ENCODE measurements at regions not wholly inside any gene's neighbourhood (a gene's known extent, or its start where the extent isn't known, plus 50 kb on each side); places are given as distances from the start of the nearest gene placed in this dataset.
"Not testable (repeated sequence)": the region's sequence is repeated elsewhere in the genome, so short reads cannot be mapped to it uniquely, and the experiment has no call there.

DNA sequence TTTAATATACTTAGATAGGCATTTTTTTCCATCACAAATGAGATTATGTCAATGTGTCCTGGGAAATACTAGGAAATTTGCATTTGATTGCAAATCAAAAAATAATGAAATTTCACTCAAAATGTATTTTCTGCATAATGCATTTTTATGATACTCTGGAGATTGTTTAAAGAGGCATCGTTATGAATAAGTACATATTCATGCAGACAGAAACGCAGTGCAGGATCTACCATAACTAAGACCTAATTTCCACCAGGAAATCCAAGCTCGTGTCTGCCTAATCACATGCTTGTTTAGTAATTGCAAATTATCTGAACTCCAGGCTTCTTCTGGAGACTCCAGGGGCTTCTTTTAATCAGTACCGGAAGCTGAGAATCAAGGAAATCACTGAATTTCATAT is 163.5 kb upstream of the MXRA5 start:
- no peak for DNase-seq

DNA sequence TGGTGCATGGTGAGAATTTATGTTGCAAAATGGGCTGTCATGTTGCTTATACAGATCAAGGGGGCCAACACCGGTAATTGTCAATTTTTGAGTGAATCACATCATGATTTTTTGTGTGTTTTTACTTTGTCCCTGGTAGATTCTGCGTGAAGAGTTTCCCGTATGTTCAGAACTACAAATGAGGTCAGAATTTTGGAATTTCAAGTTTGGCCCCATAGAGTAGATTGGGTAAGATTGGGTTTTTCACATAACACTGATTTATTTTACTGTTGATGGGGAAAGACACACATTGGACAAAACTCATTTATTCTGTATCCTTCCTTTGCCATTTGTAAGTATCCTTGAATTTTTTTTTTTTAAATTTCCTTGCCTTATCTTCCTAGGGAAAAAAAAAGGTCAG is 158.5 kb upstream of the MXRA5 start:
- no peak for DNase-seq

DNA sequence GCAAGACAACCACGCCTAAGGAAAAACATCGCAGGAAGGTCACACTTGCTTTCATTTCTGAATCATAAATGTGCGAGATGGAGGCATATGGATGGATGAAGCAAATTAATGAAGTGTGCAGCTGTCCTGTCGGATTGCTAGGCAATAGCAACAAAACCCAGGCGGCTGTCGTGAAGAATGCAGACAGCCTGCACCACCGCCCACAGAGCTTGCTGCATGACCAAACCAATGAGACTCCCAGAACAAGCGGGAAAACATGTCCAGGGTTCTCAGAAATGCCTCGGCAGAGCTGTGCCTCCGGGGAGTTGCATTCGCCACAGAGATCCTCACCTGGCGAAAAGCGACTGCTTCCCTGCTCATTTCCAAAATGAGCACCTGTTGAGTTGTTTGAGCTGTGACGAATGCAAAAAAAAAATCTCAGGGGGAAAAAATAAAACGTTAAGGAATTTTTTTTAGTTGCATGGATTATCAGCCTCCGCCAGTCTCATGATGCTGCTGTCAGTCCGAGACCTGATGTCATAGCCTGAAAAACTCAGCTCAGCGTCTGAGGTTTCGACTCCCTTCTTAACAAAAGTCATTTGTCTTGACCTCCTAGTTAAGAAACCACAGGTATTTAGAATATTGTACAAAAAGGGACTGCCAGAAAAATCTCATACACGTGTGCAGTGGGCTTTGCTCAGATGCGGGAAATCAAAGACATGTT is 155.5 kb upstream of the MXRA5 start:
- DNase-seq, result peak in 8 of 58 donors; percentile 0 to 25 (median 6)

DNA sequence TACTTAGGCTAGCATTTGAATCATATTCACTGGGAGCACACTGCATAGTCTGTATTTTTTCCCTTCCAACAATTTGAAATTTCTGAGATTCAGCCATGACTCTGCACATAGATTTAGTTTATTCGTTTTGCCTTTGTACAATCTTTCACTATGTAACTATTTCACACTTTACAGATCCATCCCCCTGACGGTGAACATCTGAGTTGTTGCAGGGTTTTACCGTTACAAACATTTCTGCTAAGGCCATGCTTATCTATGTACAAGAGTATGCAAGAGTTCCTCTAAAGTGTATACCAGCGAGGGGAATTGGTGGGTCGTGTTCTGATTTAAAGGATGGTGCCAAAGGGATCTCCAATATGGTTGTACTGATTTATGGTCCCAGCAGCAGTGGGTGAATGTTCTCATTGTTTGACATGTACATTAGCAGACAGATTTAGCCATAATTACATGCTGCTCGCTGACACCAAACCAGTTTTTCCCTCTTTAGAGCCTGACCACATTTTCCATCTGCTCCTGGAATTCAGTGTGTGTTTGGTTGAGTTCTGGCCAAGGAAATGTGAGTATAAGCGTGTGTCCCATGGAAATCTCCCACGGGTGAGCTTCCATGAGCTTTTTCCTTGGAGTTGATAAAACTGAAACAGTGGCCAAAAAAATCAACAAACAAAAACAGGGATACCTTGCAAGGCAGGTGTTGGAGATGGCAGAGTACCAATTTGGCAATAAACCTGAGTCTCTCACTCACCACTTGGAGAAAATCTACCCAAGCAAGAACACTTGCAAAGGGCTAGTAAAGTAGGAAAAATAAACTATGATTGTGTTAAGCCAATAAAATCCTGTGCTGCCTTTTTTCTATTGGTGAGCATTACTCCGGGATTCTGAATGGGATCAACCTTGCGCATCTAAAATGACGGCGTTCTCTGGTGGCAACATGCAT is 149.7 kb upstream of the MXRA5 start:
- peak in 1 of 58 donors; percentile 0 for DNase-seq

DNA sequence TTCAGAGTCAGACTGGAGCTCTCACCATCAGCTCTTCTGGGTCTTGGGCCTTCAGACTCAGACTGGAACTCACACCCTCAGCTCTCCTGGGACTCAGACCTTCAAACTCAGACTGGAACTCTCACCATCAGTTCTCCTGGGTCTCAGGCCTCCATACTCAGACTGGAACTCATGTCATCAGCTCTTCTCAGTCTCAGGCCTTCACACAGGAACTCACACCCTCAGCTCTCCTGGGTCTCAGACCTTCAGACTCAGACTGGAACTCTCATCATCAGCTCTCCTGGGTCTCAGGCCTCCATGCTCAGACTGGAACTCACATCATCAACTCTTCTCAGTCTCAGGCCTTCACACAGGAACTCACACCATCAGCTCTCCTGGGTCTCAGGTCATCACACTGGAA is 147.2 kb upstream of the MXRA5 start:
- no peak for DNase-seq

DNA sequence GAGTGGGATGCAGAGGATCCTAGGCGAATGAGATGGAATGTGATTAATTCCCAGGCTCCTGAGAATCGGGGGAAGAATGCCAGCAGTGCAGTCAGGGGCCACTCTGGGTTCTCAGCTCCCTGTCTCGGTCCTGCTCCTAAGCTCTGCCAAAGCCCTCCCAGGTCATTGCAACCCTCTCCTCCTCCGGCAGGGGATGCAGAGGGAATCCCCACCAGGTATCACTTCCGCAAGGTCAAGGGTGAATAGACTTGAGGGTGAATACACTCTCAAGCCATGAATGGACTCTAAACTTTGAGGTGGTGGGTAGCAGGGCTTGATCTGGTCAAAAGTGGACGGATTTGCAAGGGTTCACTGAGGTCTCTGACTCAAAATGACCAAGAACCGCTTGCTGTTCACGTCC is 139.3 kb upstream of the MXRA5 start:
- no peak for DNase-seq

DNA sequence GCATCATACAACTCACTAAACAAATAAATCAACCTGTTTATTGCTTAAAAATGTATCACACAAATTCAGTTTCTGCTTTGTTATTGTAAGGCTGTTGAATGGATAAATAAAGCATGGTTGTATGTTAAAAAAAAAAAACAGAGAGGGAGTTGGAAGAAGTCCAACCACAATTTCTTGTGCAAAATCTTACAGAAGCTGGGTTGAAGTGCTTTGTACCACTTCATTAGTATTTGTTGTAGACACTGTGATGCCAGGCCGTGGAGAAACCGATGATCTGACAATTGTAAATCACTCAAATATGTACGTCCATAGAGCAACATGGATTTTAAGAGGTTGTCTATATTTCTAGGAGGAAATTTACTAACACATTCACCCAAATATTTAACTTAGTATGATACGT is 132.6 kb upstream of the MXRA5 start:
- DNase-seq, result no peak

DNA sequence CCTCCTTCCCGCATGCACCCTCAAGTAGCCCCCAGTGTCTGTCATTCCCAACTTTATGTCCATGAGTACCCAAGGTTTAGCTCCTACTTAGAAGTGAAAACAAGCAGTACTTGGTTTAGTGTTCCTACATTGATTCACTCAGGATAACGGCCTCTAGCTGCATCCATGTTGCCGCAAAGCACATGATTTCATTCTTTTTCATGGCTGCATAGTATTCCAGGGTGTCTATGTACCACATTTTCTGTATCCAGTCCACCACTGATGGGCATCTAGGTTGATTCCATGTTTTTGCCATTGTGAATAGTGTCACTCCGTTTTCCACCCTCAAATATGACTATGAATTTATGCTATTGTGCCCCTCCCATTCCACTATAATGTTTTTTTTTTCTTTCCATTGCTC is 130.5 kb upstream of the MXRA5 start:
- DNase-seq, result no peak

DNA sequence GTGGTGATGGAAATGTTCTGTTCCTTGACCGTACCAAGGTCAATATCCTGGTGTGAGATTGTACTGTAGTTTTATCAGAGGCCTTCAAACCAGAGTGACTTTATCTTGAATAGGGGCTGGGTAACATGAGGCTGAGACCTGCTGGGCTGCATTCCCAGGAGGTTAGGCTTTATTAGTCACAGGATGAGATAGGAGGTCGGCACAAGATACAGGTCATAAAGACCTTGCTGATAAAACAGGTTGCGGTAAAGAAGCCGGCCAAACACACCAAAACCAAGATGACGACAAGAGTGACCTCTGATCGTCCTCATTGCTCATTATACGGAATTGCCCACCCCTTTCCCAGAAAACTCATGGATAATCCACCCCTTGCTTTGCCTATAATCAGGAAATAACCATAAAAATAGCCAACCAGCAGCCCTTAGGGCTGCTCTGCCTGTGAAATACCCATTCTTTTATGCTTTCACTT is 123.8 kb upstream of the MXRA5 start:
- not testable (repeated sequence) for DNase-seq

DNA sequence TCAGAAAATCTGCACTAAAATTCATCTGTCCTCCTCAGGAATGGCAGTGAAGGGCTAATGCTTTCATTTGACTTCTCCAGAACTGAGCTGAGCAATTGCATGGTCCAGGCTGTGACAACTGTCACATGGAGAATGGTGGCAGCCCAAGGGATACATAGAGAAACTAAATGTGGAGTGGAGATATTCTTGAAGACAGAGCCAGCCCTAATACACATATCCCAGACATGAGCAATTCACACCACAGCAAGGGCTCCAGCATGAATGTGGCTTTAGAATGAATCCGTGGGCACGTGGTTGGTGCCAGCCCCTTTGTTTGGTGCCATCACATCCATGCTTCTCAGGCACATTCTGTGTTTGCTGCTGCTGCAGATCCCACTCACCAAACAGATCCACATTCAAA is 121.6 kb upstream of the MXRA5 start:
- DNase-seq, result no peak

DNA sequence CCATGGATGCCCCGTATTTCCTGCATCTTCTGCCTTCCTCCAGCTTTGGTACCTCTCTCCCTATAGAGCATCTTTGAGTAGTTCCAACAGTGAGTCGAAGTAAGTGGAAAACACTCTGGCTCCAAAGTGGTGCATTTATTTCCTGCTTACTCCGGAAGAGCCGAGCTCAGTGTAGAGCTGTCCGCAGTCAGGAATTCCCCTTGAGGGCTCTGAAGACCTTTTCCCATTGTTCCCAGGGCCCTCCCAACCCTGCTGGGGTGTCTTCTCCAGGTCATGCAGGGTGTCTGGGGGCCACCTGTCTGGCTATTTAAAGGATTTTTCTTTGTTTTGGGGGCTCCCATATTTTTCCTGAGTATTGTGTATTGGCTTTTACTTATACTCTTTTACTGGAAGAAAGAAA is 118.6 kb upstream of the MXRA5 start:
- no peak for DNase-seq

DNA sequence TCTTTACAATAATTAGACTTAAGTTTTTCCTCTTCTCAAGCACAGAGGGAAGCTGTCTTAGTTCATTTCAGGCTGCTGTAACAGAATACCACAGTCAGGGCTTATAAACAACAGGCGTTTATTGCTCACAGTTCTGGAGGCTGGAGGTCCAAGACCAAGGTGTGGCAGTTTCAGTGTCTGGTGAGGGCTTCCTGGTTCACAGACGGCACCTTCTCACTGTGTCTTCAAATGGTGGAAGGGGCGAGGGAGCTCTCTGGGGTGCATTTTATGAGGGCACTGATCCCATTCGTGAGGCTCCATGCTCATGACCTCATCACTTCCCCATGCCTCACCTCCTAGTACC is 115.7 kb upstream of the MXRA5 start:
- no peak for DNase-seq

DNA sequence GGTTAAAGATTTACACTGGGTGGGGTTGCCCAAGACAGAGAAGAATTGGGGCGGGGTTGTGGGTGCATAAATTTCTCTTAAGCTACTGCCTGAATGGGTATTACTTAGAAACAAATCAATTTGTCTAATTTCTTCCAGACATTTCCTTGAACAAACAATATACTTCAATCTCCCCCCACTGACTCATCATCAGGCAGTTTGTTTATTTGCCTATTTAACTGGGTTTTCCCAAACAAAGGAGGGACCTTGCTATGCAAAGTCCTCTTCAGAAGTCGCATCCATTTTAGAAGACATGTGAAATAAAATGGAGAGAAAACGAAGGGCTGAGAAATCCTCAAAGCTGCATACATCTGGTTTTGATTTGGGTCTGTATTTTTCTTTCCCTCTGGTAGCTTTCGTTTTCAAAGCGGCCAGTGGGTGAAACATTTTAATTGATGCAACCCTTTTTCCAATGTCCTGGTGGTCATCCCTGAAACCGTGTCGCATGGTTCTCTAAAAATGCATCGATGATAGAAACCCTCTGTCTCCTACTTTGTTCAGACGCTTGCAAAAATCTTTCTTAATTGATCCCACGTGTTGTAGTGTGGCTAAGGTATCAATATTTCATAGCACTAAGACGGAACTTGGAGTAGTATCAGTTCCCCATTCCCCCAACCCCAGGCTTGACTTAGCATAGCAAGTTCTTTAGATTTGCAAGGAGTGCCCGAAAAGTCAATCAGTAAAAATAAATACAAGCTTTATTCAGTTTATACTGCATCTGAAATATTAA is 115.1 kb upstream of the MXRA5 start:
- no peak for DNase-seq

DNA sequence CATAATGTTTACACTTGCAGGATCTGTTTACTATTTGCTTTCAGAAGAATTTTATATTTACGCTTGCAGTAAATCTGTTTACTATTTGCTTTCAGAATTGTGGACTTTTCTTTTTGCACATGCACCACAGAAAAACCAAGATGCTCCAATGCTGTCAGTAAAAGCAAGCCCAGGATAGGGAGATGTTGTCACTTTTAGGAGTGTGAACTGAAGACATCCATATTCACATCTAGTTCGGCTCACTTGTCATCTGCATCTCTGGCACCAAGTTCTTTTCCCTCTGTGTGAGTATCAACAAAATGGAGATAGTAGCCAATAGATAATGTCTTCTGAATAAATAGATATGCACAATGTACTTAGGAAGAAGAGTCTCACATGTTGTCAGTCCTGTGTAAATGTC is 109.3 kb upstream of the MXRA5 start:
- DNase-seq, result no peak

DNA sequence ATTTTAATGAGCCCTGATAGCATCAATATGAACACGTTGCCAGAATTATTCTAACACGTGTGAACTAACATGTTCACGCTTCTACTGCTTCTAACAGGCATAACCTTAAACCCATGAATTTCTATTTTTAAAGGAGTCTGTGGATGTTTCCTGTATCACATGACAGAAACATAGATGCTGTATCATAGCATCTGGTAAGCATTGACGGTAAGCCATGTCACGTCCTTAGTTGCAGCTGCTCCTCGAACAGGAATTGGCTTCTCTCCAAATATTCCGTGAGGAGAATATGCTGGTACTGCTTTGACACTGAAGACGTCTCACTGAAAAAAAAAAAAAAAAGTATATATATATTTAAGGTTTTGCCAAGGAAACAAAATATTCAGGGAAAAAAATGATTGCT is 105.1 kb upstream of the MXRA5 start:
- no peak for DNase-seq

DNA sequence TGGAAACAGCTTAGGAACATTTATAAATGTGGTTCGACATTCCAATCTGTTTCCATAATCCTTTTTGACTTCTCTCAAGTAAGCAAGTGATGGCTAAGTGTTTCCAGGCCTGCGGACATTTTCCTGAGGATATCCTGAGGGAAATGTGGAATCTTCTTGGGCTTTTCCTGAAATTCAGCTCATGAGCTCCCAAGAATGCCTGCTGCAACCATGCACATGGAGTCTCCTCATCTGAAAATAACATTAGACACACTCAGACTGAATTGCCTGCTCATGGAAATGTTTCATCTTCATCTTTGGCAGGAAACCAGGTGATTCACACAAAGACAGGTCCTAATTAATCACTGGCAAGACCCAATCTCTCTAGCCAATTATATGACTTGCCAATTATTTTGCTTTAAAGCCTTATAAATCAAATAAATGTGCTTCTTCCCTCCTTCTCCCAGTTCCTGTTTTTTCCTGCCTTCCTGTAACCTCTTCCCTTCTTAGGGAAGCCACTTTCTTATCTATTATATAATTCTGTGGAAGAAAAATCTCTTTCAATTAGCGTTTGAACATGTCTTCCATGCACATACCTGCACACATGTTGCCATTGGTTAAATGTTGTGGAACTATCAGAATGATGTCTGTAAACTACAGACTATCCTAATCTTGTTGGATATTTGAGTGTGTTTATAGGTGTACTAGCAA is 104.6 kb upstream of the MXRA5 start:
- DNase-seq, result no peak

DNA sequence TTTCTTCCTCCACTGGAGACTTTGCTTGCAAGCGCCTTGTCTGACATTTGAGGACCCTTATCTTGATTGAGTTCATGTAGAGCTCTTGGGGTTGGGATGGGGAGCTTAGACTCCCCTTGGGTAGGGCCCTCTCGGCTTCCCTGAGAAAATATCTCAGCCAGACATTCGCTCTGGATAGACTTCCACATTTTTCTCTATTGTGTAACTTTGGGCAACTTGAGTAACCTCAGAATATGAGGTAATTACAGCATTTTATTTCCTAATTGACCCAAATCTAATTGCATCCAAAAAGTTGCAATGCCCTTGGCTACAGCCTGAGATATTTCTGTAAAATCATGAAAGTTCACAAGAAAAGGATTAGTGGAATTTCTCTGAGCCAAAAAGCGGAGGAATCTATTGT is 102.8 kb upstream of the MXRA5 start:
- no peak for DNase-seq

DNA sequence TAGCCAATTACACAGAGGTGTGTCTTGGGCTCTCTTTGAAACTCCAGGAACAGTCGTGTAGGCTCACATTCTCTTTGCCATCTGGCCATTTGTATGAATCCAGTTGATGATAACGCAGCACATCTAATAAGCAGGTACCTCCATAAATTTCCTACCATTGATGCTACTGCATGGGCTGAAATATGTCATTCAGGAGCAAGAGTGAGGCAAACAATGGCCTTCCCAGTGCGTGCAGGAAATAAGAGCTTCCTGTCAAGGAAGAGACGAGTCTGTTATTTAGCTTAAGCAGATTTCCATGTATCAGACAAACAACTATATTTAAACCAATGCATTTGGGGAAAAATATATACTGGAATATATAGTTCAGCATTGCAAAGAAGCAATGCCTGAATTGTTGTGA is 102.1 kb upstream of the MXRA5 start:
- no peak for DNase-seq

DNA sequence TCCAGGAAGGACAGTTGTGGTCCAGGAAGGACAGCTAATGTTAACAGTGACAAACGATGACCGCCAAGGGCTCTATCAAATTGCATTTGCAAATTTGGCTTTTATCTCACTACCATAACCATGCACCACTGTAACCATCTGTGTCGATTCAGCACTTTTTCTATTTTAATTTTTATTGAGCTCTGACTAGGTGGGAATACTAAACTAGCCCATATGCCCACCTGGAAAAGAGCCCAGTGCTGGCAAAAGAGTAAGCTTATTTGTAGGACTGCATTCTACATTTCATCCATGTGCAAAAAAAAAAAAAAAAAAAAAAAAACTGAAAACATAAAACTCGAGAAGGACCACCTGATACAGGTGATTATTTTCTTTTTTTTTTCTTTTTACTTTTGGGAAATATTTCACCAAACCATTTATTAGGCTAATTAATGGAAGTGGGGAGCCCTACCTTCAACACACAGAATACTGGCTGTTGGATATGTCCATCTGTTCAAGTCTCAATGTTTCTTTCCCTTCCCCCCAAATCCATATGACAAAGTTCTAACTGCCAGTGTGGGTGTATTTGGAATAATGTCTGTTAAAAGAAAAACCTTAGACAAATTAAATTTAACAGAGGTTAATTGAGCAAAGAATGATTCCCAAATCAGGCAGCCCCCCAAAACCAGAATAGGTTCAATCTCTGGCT is 99.5 kb upstream of the MXRA5 start:
- DNase-seq, result no peak

DNA sequence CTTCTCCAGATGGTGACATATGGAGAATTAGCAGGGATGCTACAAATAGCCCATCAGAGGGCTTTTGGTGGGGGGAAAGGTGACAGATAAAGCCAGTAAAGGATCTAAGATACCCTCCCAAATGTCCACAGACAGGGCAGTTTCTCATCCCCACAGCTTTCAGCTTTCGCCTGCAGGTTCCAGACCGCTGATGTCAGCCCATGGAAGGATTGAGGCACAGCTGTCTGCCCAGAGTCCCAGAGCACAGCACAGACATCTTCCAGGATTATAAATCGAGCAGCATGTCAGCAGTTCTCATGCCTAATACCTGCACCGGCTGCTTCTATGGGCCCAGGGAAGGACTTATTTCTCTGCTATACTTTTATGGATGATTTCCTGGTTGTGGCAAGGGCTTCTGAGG is 96.7 kb upstream of the MXRA5 start:
- DNase-seq, result no peak

DNA sequence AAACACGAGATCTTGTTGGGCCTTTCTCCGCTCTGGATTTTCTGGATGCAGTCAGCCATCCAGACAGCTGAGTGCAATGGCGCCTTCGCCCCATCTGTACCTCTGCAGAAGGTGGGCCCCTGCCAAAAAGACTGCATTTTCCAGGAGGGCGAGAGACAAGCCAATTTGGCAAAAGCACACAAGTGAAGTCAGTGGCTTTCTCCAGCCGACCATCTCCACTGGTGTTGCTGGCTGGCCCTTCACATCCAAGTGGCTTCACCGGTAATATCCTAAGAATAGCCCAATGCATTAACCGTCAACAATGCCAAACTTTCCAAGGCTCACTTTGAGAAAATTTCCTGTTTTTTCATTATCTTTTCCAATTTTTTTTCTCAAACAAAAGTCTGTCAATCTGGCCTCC is 96.2 kb upstream of the MXRA5 start:
- DNase-seq, result no peak

All from anterior cingulate cortex (tissue), 58 donors.